DMS153 treated with DMSO at 0.1 percent for 48 hours (cell line): ENCODE measurements at regions not wholly inside any gene's neighbourhood (a gene's known extent, or its start where the extent isn't known, plus 50 kb on each side); places are given as distances from the start of the nearest gene placed in this dataset.
A peak's percentile ranks its signal among the peaks of the same experiment; 100 is the strongest.
"Not testable (repeated sequence)": the region's sequence is repeated elsewhere in the genome, so short reads cannot be mapped to it uniquely, and the experiment has no call there.

ENCODE experiments used
- DNase-seq: peaks from one replicate; lab custom pipeline; 2025; ENCODE audit not compliant: unreplicated experiment; lab: John Stamatoyannopoulos, UW

DNA sequence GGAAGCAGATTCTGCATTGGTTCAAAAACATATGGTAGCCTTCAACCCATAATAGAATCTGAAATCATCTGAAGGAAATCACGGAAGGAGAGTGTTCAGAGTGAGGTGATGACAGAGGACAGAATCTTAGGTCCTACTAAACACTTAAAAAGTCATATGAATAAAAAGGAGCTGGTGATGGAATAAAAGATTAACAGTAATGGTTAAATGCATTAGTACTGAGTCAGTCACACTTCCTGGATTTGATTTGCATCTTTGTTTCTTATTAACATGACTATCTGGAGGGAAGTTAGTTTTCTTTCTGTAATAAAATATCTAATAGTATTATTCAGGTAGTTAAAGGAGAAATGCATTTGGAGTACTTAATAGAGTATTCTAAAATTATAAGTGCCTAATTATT is 296.3 kb upstream of the ATXN7L3B start:
- no peak for DNase-seq

DNA sequence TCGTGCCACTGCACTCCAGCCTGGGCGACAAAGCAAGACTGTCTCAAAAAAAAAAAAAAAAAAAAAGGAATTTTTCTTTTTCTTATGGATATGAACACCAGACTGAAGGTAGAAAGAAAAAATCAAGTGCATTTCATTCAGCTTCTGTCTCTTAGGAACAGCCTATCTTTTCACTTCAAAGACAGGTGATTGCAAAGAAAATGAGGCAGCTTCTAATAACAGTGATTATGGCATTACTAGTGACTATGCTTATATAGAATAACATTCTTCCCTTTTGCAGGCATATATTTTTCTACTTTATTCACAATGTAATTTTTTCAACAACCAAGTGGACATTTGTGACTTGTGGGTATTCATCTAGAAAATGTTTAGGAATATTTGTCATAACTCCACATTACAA is 295.5 kb upstream of the ATXN7L3B start:
- no peak for DNase-seq

DNA sequence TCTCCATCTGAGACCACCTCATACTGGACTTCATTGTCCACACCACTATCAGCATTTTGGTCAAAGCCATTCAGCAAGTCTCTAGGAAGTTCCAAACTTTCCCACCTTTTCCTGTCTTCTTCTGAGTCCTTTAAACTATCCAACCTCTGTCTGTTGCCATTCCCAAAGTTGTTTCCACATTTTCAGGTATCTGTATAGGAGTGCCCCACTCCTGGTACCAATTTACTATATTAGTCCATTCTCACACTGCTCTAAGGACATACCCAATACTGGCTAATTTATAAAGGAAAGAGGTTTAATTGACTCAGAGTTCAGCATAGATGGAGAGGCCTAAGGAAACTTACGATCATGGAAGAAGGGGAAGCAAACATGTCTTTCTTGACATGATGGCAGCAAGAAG is 292.2 kb upstream of the ATXN7L3B start:
- no peak for DNase-seq

DNA sequence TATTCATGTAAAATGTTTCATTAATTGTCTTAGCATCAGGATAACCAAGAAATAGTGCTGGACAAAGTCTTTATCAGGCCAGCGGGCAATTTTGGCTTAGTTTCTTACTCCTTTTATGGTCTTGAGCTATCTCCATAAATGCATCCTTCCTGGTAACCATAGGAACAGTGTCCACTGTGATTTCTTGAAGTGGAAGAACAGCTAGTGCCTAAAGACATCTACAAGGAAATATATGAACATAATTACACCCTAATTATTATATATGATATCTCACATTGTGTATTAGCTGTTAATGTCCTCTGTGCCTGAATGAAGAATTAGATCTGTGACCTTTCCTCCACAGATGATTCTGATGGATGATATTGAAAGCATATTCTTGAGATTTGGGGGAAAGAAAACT is 286.7 kb upstream of the ATXN7L3B start:
- no peak for DNase-seq

DNA sequence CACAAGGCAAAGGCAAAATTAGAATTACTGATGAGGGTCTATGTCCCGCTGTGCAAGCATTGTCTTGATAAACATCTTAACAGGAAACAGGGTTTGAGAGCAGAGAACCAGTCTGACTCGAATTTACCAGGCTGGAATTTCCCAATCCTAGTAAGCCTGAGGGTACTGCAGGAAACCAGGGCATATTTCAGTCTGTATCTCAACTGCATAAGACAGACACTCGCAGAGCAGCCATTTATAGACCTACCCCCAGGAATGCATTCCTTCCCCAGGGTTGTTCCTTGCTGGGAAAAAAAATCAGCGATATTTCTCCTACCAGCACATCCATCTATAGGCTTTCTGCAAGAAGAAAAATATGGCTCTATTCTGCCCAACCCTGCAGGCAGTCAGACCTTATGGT is 283.8 kb upstream of the ATXN7L3B start:
- not testable (repeated sequence) for DNase-seq

DNA sequence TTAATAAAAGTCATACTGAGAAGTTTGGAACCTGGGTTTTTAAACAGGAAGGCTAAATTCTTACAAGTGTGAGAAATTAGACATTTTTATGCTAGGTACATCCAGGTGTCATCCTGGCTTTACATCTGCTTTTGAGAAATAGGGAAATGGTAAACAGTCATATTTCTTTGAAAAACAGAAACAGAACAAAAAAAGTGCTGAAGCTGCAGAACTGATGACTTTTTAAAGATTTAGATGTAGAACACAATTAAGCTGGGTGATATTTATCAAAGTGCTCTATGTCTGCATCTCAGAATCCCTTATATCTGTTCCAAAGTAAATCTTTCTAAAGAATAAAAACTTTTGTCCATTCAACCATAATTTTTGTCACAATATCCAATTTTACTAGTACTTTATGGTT is 282.9 kb upstream of the ATXN7L3B start:
- no peak for DNase-seq

DNA sequence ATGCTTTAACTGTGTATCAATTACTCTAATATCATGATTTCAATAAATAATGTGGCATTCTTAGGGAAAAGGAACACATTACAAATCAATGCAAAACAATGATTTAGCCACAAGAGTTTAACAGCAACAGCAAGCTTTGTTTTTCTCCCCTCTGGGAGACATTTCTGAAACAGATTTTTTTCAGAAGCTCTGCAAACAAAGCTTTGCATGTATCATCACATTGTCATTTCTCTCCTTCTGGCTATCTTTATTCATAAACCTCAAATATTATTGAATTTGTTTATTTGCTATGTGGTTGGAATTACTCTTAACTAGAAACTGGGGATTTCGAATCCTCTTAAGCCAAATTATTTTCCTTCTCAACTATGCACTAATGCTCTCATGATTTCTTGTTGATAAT is 278.4 kb upstream of the ATXN7L3B start:
- DNase-seq, result no peak

DNA sequence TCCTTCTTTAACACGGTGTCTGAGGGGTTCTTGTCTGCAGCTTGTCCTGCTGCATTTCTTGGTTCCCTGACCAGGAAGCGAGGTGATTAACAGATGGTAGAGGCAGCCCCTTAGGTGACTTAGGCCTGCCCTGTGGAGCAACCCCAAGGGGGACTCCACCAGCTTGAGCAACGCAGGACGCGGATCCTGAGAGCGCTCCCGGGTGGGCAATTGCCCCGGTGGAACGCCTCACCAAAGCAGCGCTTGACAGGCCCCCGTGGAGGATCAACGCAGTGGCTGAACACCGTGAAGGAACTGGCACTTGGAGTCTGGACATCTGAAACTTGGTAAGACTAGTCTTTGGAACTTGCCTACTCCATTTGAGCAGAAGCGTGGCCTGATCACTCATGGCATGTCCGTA is 272.9 kb upstream of the ATXN7L3B start:
- no peak for DNase-seq

DNA sequence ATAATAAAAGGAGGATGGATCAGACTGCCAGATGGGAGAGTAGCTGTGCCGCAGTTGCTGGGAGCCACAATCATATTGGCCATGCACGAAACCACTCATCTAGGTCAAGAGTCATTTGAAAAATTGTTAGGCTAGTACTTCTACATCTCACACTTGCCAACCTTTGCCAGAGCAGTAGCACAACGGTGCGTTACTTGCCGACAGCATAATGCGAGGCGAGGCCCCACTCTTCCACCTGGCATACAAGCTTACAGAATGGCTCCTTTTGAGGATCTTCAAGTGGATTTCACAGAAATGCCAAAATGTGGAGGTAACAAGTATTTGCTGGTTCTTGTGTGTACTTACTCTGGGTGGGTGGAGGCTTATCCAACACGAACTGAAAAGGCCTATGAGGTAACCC is 268.3 kb upstream of the ATXN7L3B start:
- not testable (repeated sequence) for DNase-seq

DNA sequence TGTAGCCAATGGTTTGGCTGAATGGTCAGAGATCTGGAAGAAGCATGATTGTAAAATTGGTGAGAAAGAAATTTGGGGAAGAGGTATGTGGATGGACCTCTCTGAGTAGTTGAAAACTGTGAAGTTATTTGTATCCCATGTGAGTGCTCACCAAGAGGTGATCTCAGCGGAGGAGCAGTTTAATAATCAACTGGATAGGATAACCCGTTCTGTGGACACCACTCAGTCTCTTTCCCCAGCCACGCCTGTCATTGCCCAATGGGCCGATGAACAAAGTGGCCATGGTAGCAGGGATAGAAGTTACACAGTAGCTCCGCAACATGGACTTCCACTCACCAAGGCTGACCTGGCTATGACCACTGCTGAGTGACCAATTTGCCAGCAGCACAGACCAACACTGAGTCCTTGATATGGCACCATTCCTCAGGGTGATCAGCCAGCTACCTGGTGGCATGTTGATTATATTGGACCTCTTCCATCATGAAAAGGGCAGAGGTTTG is 257.4 kb upstream of the ATXN7L3B start:
- DNase-seq, result no peak

DNA sequence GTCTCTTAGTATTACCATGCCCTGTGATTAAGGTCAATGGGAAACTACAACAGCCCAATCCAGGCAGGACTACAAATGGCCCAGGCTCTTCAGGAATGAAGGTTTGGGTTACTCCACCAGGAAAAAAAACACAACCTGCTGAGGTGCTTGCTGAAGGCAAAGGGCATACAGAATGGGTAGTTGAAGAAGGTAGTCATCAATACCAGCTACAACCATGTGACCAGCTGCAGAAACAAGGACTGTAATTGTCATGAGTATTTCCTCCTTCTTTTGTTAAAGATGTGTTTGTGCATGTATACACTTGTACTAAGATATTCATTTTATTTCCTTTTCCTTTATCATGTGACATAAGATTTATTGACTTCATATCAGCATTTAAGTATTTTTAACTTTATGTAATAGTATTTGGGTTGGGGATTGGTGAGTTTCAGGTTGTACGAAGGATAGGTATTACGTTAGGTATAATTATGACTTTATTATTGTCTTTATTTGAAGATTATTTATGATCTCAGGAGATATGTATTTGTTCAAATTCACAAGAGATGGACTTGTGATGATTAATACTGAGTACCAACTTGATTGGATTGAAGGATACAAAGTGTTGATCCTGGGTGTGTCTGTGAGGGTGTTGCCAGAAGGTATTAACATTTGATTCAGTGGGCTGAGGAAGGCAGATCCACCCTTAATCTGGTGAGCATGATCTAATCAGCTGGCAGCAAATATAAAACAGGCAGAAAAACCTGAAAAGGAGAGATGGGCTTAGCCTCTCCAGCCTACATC is 256.0 kb upstream of the ATXN7L3B start:
- not testable (repeated sequence) for DNase-seq

DNA sequence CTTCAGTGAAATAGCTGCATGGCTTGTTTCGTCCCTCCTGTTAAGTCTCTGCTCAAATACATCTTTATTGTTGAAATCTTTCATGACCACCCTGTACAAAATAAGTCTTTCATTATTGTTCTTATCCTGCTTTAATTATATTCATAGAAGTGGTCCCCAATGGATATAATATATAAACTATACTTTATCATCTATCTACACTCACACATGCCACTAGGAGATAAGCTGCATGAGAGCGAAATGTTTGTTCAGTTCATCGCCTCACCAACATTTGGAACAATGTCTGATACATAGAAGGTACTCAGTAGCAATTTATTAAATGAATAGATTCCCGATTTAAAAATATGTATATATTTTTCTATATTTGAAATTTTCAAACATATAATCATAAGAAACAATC is 254.0 kb upstream of the ATXN7L3B start:
- no peak for DNase-seq

DNA sequence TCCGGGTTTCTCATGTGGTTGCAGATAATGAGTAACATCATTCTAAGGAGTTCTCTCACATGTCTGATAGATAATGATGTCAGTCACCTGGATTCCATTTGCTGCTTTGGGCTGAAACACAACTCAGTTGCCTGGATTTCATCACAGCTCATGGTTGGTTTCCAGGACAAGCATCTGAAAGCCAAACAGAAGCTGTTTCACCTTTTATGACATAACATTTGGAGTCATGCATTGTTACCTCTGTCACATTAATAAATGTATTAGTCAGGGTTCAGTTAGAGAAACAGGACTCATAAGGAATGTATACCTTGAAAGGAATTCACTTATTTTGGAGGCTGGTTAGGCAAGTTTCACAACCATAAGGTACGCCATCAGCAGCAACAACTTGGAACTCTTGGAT is 251.9 kb upstream of the ATXN7L3B start:
- DNase-seq, result no peak

DNA sequence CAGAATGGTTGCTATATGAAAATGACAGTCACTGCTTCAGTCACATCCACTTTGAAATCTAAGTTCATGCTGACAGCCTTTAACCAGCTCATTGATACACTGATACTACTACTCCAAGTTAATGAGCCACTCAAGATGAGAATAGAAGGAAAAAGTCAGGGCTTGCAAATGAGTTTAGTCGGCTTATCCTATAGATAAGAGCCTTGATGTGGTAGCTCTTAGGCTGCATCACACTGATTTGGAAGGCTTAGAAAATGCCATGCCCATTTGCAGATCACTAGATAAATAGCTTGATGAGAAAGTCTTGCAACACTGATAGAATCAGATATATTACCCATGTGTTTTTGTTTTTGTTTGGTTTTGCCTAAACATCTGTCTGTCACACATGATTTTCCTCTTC is 251.4 kb upstream of the ATXN7L3B start:
- DNase-seq, result no peak

DNA sequence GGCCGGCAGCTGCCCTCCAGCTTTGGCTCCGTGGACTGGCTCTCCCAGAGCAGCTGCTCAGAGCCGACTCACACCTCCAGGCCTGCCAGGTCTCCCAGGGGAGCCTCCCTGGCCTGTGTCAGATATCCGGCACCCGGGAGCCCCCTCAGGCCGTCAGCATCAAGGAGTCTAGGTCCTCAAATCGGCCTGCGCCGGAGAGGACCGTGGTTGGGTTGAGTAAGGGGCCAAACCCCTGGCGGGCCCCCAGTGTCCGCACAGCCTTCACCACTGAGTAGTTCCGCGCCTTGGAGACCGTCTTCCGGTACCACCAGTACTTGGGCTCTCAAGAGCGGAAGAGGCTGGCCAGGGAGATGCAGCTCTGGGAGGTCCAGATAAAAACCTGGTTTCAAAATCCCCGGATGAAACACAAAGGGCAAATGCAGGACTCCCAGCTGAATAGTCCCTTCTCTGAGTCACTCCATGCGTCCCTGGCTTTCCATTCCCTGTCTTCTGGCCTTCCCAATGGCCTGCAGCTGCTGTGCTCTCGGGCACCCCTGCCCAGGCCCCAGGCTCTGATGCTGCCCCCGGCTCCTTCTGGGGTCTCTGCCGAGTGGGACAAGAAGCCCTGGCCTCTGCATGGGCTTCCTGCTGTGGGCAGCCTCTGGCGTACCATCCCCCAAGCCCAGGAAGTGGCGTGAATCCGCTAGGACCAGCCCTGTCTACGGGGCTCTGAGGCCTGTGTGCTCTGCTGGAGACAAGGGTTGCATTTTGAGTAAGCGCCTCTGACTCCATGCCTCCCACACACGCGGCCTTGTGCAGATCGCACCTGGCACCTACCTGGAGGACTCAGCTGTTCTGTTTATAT is 245.1 kb upstream of the ATXN7L3B start:
- no peak for DNase-seq

DNA sequence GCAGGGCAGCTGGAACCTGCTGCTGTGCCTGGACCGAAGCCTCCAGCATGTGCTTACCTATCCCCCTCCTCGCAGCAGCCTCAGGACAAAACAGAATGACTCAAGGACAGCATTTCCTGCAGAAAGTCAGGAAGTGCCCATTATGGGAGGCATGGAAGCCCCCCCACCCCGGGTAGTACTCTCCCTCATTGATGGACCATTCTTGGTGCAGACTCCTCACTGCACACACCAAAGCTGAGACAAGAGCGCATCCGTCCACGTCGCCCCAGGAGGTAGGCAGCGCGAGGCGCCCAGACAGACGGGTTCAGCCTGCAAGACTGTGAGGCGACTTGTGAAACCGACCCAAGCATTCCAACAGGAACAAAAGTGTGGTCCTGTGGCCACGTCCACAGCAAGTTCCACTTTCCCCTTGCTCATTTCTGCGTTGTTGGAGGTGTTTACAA is 243.9 kb upstream of the ATXN7L3B start:
- no peak for DNase-seq

DNA sequence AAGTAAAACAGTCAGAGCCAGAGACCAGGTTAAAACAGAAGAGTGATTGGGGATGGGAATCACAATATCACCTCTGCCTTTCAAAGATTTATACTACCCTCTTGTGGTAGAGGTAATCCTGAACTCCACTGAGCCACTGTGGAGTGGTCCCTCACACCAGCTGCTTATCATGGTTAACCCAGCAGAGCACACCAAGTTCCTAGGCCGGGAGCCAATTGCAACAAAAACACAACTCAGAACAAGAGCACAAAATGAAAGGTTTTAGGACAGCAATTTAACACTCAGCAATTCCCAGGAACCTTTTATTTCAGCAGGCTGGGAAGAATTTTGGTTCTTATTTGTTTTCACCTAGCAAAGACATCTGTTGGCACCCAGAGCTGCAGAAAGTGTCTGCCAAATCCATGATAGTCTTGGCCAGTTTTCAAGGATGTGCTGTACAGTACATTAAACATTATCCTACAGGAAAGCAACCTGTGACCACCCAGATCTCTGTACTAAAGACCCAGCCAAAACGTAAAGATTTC is 220.5 kb upstream of the ATXN7L3B start:
- peak; percentile 45 for DNase-seq

DNA sequence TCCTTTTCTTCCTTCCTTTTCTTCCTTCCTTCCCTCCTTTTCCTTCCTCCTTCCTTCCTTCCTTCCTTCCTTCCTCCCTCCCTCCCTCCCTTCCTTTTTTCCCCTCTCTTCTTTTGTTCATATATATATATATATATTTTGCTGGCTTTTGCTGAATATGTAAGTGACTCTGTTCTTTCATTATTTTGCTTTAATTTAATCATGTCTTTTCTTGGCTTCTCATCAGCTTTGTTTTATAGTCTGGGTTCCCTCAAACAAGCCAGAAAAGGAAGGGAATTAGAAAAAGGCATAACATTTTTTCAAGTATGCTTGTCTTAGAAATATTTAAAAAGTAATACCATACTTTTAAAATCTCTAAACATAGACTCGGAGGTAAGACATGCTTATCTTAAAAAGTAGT is 219.9 kb upstream of the ATXN7L3B start:
- DNase-seq, result no peak

DNA sequence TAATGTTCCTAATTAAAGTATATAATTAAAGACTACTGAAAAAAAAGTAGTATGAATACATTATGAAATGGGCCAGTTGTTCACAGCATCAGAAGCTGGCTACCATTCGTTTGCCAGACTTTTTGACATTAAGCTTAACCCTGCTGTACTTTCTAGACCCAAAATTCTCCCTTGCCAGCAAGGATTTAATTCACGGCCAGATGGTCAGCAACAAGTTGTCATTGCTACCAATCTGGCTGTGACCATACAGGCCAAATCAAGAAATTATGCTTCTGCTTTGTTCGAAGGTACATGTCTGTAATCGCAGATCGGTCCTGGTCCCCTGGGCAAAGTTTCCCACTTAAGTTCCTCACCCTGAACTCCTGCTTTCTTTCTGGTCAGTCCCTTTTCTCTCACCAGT is 217.7 kb upstream of the ATXN7L3B start:
- DNase-seq, result no peak

DNA sequence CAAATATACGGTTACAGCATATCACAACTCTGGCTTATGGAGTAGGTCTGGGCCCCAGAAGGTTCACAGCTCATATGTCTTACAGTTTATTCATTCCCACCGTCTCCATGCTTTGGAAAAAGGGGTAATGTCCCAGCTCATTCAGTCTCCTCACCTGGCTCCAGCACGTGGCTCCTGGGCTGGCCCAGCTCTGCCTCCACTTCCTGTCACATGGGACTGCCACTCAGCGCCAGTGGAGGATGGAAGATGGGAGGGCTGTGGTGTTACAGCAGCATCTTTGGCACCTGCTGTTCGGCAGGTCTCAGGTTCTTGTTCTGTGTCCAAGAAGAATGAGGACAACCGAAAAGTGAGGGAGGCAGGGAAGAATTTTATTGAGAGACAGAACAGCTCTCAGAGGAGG is 216.3 kb upstream of the ATXN7L3B start:
- no peak for DNase-seq

DNA sequence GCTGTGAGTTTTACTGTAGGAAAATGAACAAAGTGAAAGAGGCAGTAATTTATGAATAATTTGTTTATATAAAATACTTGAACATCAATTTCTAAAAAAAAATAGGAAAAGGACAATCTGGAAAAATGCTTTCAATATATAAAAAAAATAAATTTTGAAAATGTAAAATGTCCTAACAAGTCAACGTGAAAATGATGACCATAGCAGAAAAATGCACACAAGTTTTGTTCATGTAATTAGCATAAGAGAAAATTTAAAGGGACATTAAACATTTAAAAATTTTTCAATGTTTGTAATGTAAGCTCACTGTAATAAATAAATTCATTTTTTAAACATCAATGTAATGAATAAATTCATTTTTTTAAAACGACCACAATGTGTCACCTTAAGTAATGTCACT is 214.8 kb upstream of the ATXN7L3B start:
- DNase-seq, result no peak

DNA sequence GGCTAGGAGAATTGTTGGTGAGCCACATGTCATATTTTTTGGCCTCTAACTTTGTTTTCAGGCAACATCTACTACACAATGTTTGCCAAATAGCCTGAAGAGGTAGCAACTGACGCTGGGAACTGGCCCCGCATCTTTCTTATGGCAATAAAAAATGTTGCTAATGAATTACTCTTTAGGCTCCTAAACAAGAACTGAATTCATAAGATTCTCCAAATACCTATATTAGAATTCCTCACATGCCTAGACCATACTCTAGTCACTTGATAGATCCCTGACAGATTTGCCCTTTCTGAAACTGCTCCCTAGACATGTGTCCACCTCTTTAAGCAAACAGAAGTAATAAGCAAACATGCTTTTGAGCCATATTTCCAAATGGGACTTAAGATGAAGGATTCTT is 209.0 kb upstream of the ATXN7L3B start:
- DNase-seq, result no peak
